PFSK-1 (cell line): ENCODE measurements at regions not wholly inside any gene's neighbourhood (a gene's known extent, or its start where the extent isn't known, plus 50 kb on each side); places are given as distances from the start of the nearest gene placed in this dataset.

ENCODE experiments used
- POLR2AphosphoS5 ChIP-seq: IDR thresholded peaks from 2 replicates; pipeline ENCODE4 v1.6.1; 2012; ENCODE audit warnings: low read depth, mild to moderate bottlenecking, control low read depth, low read length, moderate library complexity
- REST ChIP-seq, 2 experiments: IDR thresholded peaks; 2 replicates each; pipeline versions ENCODE4 v1.6.1 to v1.8.0; 2011 to 2012; ENCODE audit warnings: low read depth in 2 of 2, low read length in 2 of 2, control low read depth in 1 of 2, inconsistent platforms in 1 of 2, mild to moderate bottlenecking in 1 of 2, moderate library complexity in 1 of 2; ENCODE audit not compliant: insufficient read depth in 1 of 2
- SIN3A ChIP-seq: IDR thresholded peaks from 2 replicates; pipeline ENCODE4 v1.6.1; 2012; ENCODE audit warnings: mild to moderate bottlenecking, low read length, moderate library complexity, borderline replicate concordance; ENCODE audit not compliant: insufficient read depth
- TAF1 ChIP-seq: IDR thresholded peaks from 2 replicates; pipeline ENCODE4 v1.6.1; 2012; ENCODE audit warnings: low read length, control low read depth, borderline replicate concordance; ENCODE audit not compliant: insufficient read depth

DNA sequence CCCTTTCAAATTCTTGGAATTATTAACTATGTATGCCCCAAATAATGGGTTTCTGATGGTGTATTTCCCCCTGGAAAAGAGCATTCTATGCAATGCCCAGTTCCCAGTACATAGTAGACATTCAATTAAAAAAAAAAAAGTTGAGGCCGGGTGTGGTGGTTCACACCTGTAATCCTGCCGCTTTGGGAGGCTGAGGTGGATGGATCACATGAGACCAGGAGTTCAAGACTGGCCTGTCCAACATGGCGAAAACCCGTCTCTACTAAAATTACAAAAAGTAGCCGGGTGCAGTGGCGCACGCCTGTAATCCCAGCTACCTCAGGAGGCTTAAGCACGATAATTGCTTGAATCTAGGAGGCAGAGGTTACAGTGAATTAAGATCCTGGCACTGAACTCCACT, 83.3 kb upstream of the ZNF217 start:
- TF ChIP-seq REST (IDR thresholded peaks at IDR 0.05; ENCODE audit: insufficient read depth in 1 of 2, low read depth in 2 of 2, low read length in 2 of 2) (no peak), TAF1 (no peak), POLR2AphosphoS5 (no peak), SIN3A (no peak)
